Suprapubic skin (tissue), 4 donors: ENCODE measurements at regions not wholly inside any gene's neighbourhood (a gene's known extent, or its start where the extent isn't known, plus 50 kb on each side); places are given as distances from the start of the nearest gene placed in this dataset.

Experiments used
- DNase-seq, 2 donors: peaks; one replicate each; pipeline ENCODE4 v3.0.0-alpha.2; 2019; ENCODE audit warnings: low spot score in 2 of 2
- H3K27ac ChIP-seq: fragments of 200-600 bp; sonication (generic); one replicate; pipeline ENCODE4 v1.5.1; 2019
- H3K27me3 ChIP-seq: fragments of 200-600 bp; sonication (generic); one replicate; pipeline ENCODE4 v1.5.1; 2019
- H3K36me3 ChIP-seq: fragments of 200-600 bp; sonication (generic); one replicate; pipeline ENCODE4 v1.5.1; 2019
- H3K4me1 ChIP-seq: fragments of 200-600 bp; sonication (generic); one replicate; pipeline ENCODE4 v1.5.1; 2019
- H3K4me3 ChIP-seq: fragments of 200-600 bp; sonication (generic); one replicate; pipeline ENCODE4 v1.5.1; 2019; ENCODE audit warnings: mild to moderate bottlenecking
- H3K9me3 ChIP-seq: fragments of 200-600 bp; sonication (generic); one replicate; pipeline ENCODE4 v1.5.1; 2019
- EP300 ChIP-seq: sonication (generic); formaldehyde crosslinking; IDR thresholded peaks from one replicate; pipeline ENCODE4 v1.6.1; 2017; ENCODE audit warnings: antibody characterized with exemption
- POLR2A ChIP-seq, 2 donors: fragments of 450-650 bp; IDR thresholded peaks; one replicate each; pipeline ENCODE4 v1.6.1; 2017; ENCODE audit warnings: antibody characterized with exemption in 2 of 2, mild to moderate bottlenecking in 2 of 2, moderate library complexity in 2 of 2
- POLR2AphosphoS5 ChIP-seq, 3 donors: sonication (generic); formaldehyde crosslinking; IDR thresholded peaks; one replicate each; pipeline ENCODE4 v1.6.1; 2017; ENCODE audit warnings: antibody characterized with exemption in 3 of 3
- WGBS: methylation state at CpG from one replicate; pipeline ENCODE4 v1.1.5; 2018; 5-methylcytosine and 5-hydroxymethylcytosine counted together
- TF ChIP-seq, protein P1 (sequence below), 2 donors: fragments of 200-600 bp in 1 of 2; fragments of 450-650 bp in 1 of 2; sonication (generic) in 1 of 2; IDR thresholded peaks; one replicate each; pipeline ENCODE4 v1.5.1; 2016 to 2019; ENCODE audit warnings: antibody characterized with exemption in 2 of 2, mild to moderate bottlenecking in 1 of 2, moderate library complexity in 1 of 2

DNA sequence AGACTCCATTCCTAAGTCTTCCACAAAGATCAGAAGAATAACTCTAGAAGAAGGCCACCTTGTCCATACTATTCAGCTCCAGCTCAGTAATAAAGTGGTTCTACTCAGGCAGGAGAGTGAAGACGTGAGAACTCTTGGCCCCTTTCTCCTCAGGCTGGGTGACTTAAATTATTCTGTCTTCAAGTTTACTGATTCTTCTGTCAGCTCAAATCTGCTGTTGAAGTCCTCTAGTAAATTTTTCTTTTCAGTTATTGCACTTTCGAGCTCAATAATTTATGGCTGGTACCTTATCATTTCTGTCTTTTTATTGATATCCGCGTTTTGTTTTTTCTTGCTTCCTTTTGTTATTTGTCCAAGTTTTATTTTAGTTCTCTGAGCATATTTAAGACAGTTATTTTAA is 922.3 kb upstream of the PCDH9 start:
- no peak for DNase-seq
- Histone ChIP-seq H3K9me3 (no peaks in the 10 kb centered on the region), H3K36me3 (no peaks in the 10 kb centered on the region), H3K27me3 (no peaks in the 10 kb centered on the region), H3K4me1 (no peaks in the 10 kb centered on the region), H3K4me3 (no peak overlapping the region), H3K27ac (no peak overlapping the region)
- WGBS, result 90% methylated on average over 4 of the region's 4 CpGs
- TF ChIP-seq, protein P1, sequence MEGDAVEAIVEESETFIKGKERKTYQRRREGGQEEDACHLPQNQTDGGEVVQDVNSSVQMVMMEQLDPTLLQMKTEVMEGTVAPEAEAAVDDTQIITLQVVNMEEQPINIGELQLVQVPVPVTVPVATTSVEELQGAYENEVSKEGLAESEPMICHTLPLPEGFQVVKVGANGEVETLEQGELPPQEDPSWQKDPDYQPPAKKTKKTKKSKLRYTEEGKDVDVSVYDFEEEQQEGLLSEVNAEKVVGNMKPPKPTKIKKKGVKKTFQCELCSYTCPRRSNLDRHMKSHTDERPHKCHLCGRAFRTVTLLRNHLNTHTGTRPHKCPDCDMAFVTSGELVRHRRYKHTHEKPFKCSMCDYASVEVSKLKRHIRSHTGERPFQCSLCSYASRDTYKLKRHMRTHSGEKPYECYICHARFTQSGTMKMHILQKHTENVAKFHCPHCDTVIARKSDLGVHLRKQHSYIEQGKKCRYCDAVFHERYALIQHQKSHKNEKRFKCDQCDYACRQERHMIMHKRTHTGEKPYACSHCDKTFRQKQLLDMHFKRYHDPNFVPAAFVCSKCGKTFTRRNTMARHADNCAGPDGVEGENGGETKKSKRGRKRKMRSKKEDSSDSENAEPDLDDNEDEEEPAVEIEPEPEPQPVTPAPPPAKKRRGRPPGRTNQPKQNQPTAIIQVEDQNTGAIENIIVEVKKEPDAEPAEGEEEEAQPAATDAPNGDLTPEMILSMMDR (IDR thresholded peaks at IDR 0.05), result no peak
- TF ChIP-seq EP300, result no peak
- no peak for TF ChIP-seq POLR2AphosphoS5 (IDR thresholded peaks at IDR 0.05)
- TF ChIP-seq POLR2A (IDR thresholded peaks at IDR 0.05), result no peak

DNA sequence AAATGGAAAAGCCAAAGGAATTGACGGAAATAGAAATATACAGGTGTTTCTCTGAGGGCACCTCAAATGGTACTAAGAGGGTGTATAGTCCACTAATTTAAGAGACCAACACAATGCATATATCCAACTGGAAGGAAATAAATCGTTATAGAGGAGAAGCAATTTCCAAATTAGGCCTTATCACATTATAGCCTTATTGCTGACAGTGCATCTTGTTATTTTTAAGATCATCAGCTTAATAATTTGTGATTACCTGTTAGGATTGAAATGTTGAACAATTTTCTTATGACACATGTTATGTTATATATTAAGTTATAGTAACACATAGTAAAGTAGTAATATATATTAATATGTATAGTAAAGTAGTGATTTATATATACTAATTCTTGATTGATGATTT is 915.7 kb upstream of the PCDH9 start:
- 85% methylated on average over 2 of the region's 2 CpGs for WGBS
- H3K9me3 ChIP-seq, result no peaks in the 10 kb centered on the region
- no peak overlapping the region for H3K27ac ChIP-seq
- H3K4me1 ChIP-seq, result no peaks in the 10 kb centered on the region
- DNase-seq, result no peak
- no peak overlapping the region for H3K4me3 ChIP-seq
- no peaks in the 10 kb centered on the region for H3K27me3 ChIP-seq
- no peaks in the 10 kb centered on the region for H3K36me3 ChIP-seq
- TF ChIP-seq, protein P1 (IDR thresholded peaks at IDR 0.05), result no peak
- TF ChIP-seq POLR2AphosphoS5 (IDR thresholded peaks at IDR 0.05) (no peak), POLR2A (IDR thresholded peaks at IDR 0.05) (no peak), EP300 (no peak)

DNA sequence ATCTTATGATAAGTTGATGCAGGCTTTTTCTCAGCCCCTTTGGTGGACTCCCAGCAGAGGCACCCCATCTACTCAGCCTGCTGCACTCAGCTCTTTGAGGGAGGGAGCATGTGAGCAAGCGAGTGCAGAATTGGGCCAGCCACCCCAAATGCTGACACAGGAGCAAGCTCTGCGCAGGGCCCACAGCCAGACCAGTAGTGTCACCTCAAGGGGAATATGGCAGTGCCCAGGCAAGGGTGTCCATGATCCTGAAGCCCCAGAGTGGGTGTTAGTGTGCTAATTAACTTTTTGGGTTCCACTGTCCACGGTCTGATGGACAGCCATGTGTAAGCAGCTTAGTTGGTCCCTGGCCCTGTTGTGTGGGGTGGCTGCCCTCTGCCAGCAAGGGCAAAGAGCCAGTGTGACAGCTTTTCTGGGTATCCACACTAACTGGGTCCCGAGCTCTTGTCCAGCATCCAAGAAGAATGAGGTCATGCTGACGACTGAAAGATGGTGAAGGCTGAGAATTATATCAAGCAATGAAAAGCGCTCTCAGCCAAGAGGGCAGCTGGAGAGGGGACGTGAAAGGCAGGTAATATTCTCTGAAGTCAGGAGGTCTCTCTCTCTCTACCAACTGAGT is 898.3 kb upstream of the PCDH9 start:
- Histone ChIP-seq H3K4me3 (no peak overlapping the region), H3K27ac (no peak overlapping the region), H3K36me3 (no peaks in the 10 kb centered on the region), H3K27me3 (no peaks in the 10 kb centered on the region), H3K9me3 (no peaks in the 10 kb centered on the region), H3K4me1 (no peaks in the 10 kb centered on the region)
- no peak for DNase-seq
- 87% methylated on average over 6 of the region's 7 CpGs for WGBS
- TF ChIP-seq EP300 (no peak), POLR2A (IDR thresholded peaks at IDR 0.05) (no peak), POLR2AphosphoS5 (IDR thresholded peaks at IDR 0.05) (no peak)
- TF ChIP-seq, protein P1 (IDR thresholded peaks at IDR 0.05), result no peak

DNA sequence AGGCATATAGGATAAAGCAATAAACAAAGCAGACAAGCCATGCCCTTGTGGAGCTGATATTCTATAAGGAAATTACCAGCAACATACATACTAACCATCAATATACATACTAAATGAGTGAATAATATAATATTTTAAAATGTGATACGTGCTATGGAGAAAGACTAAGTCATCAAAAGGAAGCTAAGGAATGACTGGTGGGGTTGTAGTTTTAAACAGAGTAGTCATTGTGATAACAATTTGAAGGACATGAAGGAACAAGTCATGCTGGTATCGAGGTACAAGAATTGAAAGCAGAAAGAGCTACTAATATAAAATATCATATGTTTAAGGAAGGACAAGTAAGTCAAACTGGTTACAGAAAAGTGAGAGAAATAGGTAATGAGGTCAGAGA is 894.9 kb upstream of the PCDH9 start:
- 36% methylated on average over 2 of the region's 2 CpGs for WGBS
- Histone ChIP-seq H3K27ac (no peak overlapping the region), H3K27me3 (no peaks in the 10 kb centered on the region), H3K36me3 (no peaks in the 10 kb centered on the region), H3K4me3 (no peak overlapping the region), H3K4me1 (no peaks in the 10 kb centered on the region), H3K9me3 (no peaks in the 10 kb centered on the region)
- DNase-seq, result no peak
- TF ChIP-seq POLR2AphosphoS5 (IDR thresholded peaks at IDR 0.05), result no peak
- TF ChIP-seq EP300, result no peak

DNA sequence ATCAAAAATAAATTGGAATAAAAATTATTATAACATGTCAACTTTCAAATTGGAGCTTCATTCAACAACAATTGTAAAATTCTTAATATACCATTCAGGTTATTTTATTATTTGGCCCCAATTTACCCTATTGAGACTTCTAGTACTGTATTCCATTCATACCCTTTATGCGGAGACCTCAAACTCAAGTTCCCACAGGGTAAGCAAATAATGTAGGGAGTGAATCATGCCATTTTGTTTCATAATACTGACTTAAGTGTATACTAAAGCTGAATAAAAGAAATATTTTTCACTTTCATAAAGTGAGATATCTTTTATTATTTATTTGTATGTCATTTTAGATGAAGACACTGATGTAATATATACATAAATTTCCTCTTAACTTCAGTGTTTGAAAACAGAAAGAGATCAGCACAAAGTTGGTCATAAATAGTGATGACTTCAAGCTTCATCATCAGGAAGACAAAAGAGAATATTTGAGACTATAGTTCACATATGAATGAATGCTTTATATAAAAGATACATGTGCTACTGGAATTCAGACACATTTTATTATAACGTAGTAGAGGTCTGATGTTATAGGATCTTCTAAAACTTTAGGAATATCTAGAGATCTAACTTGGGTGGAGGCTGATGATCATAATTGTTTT is 894.4 kb upstream of the PCDH9 start:
- Histone ChIP-seq H3K27me3 (no peaks in the 10 kb centered on the region), H3K36me3 (no peaks in the 10 kb centered on the region), H3K9me3 (no peaks in the 10 kb centered on the region), H3K4me1 (no peaks in the 10 kb centered on the region), H3K4me3 (no peak overlapping the region), H3K27ac (no peak overlapping the region)
- 81% methylated on average over 2 of the region's 2 CpGs for WGBS
- TF ChIP-seq EP300 (no peak), POLR2A (IDR thresholded peaks at IDR 0.05) (no peak), POLR2AphosphoS5 (IDR thresholded peaks at IDR 0.05) (no peak)
- TF ChIP-seq, protein P1 (IDR thresholded peaks at IDR 0.05), result no peak
- no peak for DNase-seq
